Bronchial epithelial cell (primary cell): ENCODE measurements at regions not wholly inside any gene's neighbourhood (a gene's known extent, or its start where the extent isn't known, plus 50 kb on each side); places are given as distances from the start of the nearest gene placed in this dataset.
A peak's percentile ranks its signal among the peaks of the same experiment; 100 is the strongest.

ENCODE experiments used
- DNase-seq: peaks from one replicate; pipeline ENCODE4 v3.0.0-alpha.2; 2010; ENCODE audit warnings: low read depth
- FAIRE-seq: peaks from 2 replicates; lab custom pipeline; 2011; peaks lifted over from hg19 to GRCh38; lab: Jason Lieb, UNC
- H3K27me3 ChIP-seq: 2 replicates; pipeline ENCODE4 v1.5.1; 2011; ENCODE audit warnings: low read length; ENCODE audit not compliant: control insufficient read depth, insufficient read depth
- H3K36me3 ChIP-seq: 2 replicates; pipeline ENCODE4 v1.5.1; 2011; ENCODE audit warnings: low read length; ENCODE audit not compliant: control insufficient read depth, insufficient read depth
- H3K4me3 ChIP-seq: 2 replicates; pipeline ENCODE4 v1.5.1; 2011; ENCODE audit warnings: mild to moderate bottlenecking, low read depth, low read length, control low read depth
- TF ChIP-seq, protein P1 (sequence below): IDR thresholded peaks from 2 replicates; pipeline ENCODE4 v1.5.1; 2011; ENCODE audit warnings: mild to moderate bottlenecking, moderate library complexity, low read length, control low read depth, inconsistent platforms; ENCODE audit not compliant: insufficient read depth, severe bottlenecking

DNA sequence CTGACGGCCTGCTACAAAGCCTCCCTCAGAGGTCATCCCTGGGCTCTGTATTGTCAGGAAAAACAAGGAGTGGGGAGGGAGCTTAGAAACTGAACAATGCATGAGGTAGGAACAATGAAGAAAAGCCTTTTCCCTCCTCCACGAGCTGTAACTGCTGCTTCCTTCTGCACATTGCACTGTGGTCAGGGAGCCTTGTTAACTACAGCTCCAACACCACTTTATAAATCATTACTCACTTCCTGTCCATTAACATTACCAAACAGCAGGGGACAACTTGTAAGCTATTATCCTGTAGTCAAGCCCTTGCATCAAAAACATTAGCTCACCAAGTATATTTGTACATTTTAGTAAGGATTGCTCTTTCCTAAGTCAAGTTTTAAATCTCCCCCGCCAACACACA, 336.0 kb upstream of the NR5A2 start:
- no peaks in the 10 kb centered on the region for H3K36me3 ChIP-seq
- no peak overlapping the region for H3K4me3 ChIP-seq
- FAIRE-seq, result no peak
- H3K27me3 ChIP-seq, result no peaks in the 10 kb centered on the region
- DNase-seq, result peak; percentile 84
- TF ChIP-seq, protein P1, sequence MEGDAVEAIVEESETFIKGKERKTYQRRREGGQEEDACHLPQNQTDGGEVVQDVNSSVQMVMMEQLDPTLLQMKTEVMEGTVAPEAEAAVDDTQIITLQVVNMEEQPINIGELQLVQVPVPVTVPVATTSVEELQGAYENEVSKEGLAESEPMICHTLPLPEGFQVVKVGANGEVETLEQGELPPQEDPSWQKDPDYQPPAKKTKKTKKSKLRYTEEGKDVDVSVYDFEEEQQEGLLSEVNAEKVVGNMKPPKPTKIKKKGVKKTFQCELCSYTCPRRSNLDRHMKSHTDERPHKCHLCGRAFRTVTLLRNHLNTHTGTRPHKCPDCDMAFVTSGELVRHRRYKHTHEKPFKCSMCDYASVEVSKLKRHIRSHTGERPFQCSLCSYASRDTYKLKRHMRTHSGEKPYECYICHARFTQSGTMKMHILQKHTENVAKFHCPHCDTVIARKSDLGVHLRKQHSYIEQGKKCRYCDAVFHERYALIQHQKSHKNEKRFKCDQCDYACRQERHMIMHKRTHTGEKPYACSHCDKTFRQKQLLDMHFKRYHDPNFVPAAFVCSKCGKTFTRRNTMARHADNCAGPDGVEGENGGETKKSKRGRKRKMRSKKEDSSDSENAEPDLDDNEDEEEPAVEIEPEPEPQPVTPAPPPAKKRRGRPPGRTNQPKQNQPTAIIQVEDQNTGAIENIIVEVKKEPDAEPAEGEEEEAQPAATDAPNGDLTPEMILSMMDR, result no peak

DNA sequence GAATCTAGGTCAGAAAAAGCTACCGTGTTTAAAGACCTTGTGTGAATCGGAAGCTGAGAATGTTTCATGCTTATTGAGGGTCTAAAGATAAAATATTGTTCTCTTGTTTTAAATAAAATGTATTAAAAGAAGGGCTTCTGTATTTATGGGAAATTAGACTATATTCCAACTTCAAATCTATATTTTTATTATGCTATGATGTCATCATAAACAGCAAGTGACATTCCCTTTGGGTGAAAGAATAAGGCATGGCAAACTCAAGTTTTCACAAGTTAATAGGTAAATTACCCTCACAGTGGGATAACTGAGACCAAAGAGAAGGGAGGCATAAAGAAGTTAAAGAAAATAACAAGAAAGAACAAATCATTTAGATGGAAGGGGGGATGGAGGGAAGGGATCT, 333.8 kb upstream of the NR5A2 start:
- FAIRE-seq (no peak), DNase-seq (no peak)
- no peak overlapping the region for H3K4me3 ChIP-seq
- H3K36me3 ChIP-seq, result no peaks in the 10 kb centered on the region
- no peaks in the 10 kb centered on the region for H3K27me3 ChIP-seq
- TF ChIP-seq, protein P1, result no peak

DNA sequence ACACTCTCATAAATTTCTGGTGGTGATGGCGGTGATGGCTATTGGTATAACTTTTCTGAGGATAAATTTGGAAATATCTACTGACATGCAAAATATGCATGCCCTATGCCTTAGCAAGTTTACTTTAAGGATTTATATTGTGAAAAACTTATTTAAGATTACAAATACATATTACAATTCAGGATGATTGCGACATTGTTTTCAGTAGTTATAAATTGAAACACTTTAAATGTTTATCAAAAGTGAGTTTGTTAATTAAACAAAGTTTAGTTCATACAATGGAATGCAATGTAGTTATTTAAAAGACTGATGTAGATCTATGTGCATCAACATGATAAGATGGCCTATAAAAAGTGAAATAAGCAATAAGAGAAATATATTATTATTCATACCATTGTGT, 331.3 kb upstream of the NR5A2 start:
- Histone ChIP-seq H3K36me3 (no peaks in the 10 kb centered on the region), H3K4me3 (no peak overlapping the region), H3K27me3 (no peaks in the 10 kb centered on the region)
- FAIRE-seq (no peak), DNase-seq (no peak)
- TF ChIP-seq, protein P1, result no peak

DNA sequence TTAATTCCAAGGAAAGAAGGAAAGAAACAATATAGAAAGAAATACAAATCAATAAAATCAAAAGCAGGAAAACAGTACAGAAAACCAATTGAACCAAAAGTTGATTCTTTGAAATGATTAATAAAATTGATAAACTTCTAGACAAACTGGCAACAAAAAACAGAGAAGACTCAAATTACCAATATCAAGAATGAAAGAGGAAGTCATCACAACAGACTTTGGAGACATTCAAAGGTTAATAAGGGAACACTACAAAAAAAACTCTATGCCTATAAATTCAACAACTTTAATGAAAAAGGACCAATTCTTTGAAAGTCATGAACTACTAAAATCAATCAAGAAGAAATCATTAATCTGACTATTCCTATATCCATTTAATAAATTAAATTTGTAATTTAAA, 329.3 kb upstream of the NR5A2 start:
- H3K36me3 ChIP-seq, result no peaks in the 10 kb centered on the region
- H3K27me3 ChIP-seq, result no peaks in the 10 kb centered on the region
- TF ChIP-seq, protein P1, result no peak
- no peak for DNase-seq
- H3K4me3 ChIP-seq, result no peak overlapping the region
- FAIRE-seq, result no peak

DNA sequence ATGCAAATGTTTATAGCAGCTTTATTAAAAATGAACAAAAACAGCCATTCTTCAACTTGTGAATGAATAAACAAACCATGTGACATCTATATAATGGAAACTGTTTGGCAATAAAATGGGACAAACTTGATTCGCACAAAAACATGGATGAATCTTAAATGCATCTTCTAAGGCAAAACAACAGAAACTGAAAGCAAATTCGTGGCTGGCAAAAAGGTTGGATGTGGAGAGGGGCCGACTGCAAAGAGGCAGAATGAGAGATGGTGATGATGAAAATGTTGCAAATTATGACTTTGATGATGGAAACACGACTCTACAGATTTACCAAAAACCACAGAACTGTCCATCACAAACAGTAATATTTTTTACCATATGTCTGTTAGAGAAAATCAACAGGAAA, 327.0 kb upstream of the NR5A2 start:
- DNase-seq, result no peak
- no peaks in the 10 kb centered on the region for H3K36me3 ChIP-seq
- no peak for FAIRE-seq
- TF ChIP-seq, protein P1, result no peak
- H3K4me3 ChIP-seq, result no peak overlapping the region
- no peaks in the 10 kb centered on the region for H3K27me3 ChIP-seq

DNA sequence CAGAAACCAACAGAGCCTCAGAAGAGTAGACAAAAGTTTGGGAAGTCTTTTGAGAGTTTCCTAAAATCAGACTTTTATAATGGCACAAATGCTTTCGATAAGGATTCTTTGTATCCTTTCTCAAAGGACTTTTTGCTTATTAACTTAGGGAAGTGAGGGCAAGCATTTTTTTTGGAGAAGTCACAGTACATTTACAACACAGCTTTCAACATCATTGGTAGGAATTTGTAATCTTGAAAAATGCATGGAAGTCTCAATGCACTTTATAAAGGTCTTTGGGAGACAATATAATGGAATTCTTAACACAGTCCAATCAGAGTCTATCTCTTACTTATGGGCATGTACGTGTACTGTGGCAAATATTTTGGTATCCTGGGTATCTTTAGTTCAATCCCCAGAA, 325.8 kb upstream of the NR5A2 start:
- TF ChIP-seq, protein P1, result no peak
- no peak for DNase-seq
- Histone ChIP-seq H3K27me3 (no peaks in the 10 kb centered on the region), H3K36me3 (no peaks in the 10 kb centered on the region), H3K4me3 (no peak overlapping the region)
- FAIRE-seq, result no peak
